ENCODE measurements at regions not wholly inside any gene's neighbourhood (a gene's known extent, or its start where the extent isn't known, plus 50 kb on each side); places are given as distances from the start of the nearest gene placed in this dataset.

- no peaks in the 10 kb centered on the region for H3K79me2 ChIP-seq
- no peaks in the 10 kb centered on the region for H3K4me1 ChIP-seq
- no peak overlapping the region for H3K4me3 ChIP-seq (ENCODE audit: low read depth, low read length)
- TF ChIP-seq CTCF (IDR thresholded peaks at IDR 0.05): no peak
- no peak overlapping the region for H2AFZ ChIP-seq
- no peaks in the 10 kb centered on the region for H3K9me3 ChIP-seq (ENCODE audit: control insufficient read depth, low read length)
- no peak overlapping the region for H3K4me2 ChIP-seq (ENCODE audit: low read length)
- no peak overlapping the region for H3K9ac ChIP-seq
- H3K27me3 ChIP-seq (ENCODE audit: control insufficient read depth, insufficient read depth, low read length): no peaks in the 10 kb centered on the region
- H3K27ac ChIP-seq: no peak overlapping the region
- H3K36me3 ChIP-seq (ENCODE audit: control insufficient read depth, insufficient read depth, low read length): no peaks in the 10 kb centered on the region
These were observed 450.6 kb upstream of the DAB1 start for GRCh38 chr1:57874418-57874877.

GRCh38 chr1:57872913-57873312 is 449.1 kb upstream of the DAB1 start:
- H3K4me1 ChIP-seq: no peaks in the 10 kb centered on the region
- no peak overlapping the region for H3K27ac ChIP-seq
- H3K36me3 ChIP-seq (ENCODE audit: control insufficient read depth, insufficient read depth, low read length): no peaks in the 10 kb centered on the region
- no peak overlapping the region for H3K4me3 ChIP-seq (ENCODE audit: low read depth, low read length)
- H3K79me2 ChIP-seq: no peaks in the 10 kb centered on the region
- H3K27me3 ChIP-seq (ENCODE audit: control insufficient read depth, insufficient read depth, low read length): no peaks in the 10 kb centered on the region
- no peak overlapping the region for H2AFZ ChIP-seq
- TF ChIP-seq CTCF (IDR thresholded peaks at IDR 0.05): no peak
- no peak overlapping the region for H3K9ac ChIP-seq
- no peaks in the 10 kb centered on the region for H3K9me3 ChIP-seq (ENCODE audit: control insufficient read depth, low read length)
- H3K4me2 ChIP-seq (ENCODE audit: low read length): no peak overlapping the region

DNA sequence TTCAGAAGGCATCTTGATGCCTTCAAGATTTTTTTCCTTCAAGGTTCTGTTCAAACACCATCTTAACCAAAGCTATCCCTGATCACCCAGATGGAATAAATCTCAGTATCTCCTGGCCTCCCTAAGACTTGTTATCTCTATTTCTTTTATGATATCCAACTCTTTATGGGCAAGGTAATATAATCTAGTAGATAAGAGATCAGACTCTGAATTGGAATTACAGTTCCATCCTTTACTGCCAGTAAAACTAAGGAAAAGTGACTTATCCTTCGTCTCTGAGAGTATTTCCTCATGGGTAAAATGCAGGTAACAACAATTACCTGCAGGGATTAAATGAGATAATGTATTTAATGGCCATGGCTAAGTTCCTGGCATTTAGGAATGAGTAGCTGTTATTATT is 445.0 kb upstream of the DAB1 start:
- TF ChIP-seq CTCF (IDR thresholded peaks at IDR 0.05): no peak
- no peaks in the 10 kb centered on the region for H3K27me3 ChIP-seq (ENCODE audit: control insufficient read depth, insufficient read depth, low read length)
- H2AFZ ChIP-seq: no peak overlapping the region
- H3K4me1 ChIP-seq: no peaks in the 10 kb centered on the region
- H3K9ac ChIP-seq: no peak overlapping the region
- H3K4me3 ChIP-seq (ENCODE audit: low read depth, low read length): no peak overlapping the region
- no peaks in the 10 kb centered on the region for H3K36me3 ChIP-seq (ENCODE audit: control insufficient read depth, insufficient read depth, low read length)
- H3K4me2 ChIP-seq (ENCODE audit: low read length): no peak overlapping the region
- H3K9me3 ChIP-seq (ENCODE audit: control insufficient read depth, low read length): no peaks in the 10 kb centered on the region
- no peaks in the 10 kb centered on the region for H3K79me2 ChIP-seq
- no peak overlapping the region for H3K27ac ChIP-seq

DNA sequence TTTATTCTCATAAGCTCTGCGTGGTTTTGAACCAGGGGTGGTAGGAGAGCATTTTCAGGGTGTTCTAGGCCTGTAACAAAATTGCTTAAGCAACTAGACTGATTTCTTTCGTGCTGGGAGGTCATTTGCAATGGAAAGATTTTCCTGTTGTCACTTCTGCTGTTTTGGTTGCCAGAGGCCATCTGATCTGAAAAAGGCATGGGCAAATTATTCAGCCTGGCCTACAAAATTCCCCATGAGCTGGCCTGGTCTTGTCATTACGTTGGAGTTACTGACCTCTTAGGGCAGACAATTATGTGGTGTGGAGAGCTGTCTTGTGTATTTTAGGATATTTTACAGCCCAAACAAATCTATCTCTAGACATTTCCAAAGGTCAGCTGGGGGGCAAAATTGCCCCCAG is 444.4 kb upstream of the DAB1 start:
- Histone ChIP-seq H3K4me2 (ENCODE audit: low read length) (no peak overlapping the region), H3K4me1 (no peaks in the 10 kb centered on the region), H3K27me3 (ENCODE audit: control insufficient read depth, insufficient read depth, low read length) (no peaks in the 10 kb centered on the region), H3K79me2 (no peaks in the 10 kb centered on the region), H3K4me3 (ENCODE audit: low read depth, low read length) (no peak overlapping the region), H3K27ac (no peak overlapping the region), H3K9ac (no peak overlapping the region), H3K9me3 (ENCODE audit: control insufficient read depth, low read length) (no peaks in the 10 kb centered on the region), H2AFZ (no peak overlapping the region), H3K36me3 (ENCODE audit: control insufficient read depth, insufficient read depth, low read length) (no peaks in the 10 kb centered on the region)
- no peak for TF ChIP-seq CTCF (IDR thresholded peaks at IDR 0.05)

DNA sequence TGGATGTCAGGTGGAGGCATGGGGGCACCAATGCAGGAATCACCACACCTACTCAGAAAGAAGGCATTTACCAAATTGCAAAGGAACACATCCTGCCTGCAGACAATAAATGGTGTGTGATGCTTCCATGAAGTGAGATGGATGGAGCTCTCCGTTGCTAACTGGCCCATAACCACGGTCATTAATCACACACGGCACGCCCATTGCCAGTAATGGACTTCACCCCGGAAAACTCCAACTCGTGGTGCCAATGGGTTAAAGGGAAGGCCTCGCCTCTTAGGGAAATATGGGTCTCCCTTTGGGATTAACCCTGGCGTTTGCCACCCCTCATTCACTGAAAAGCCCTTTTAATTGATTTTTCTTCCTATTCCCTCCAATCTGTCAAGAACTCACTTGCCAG is 443.1 kb upstream of the DAB1 start:
- Histone ChIP-seq H2AFZ (no peak overlapping the region), H3K4me1 (no peaks in the 10 kb centered on the region), H3K79me2 (no peaks in the 10 kb centered on the region), H3K27ac (no peak overlapping the region), H3K4me3 (ENCODE audit: low read depth, low read length) (no peak overlapping the region), H3K27me3 (ENCODE audit: control insufficient read depth, insufficient read depth, low read length) (no peaks in the 10 kb centered on the region), H3K36me3 (ENCODE audit: control insufficient read depth, insufficient read depth, low read length) (no peaks in the 10 kb centered on the region), H3K9me3 (ENCODE audit: control insufficient read depth, low read length) (no peaks in the 10 kb centered on the region), H3K4me2 (ENCODE audit: low read length) (no peak overlapping the region), H3K9ac (no peak overlapping the region)
- no peak for TF ChIP-seq CTCF (IDR thresholded peaks at IDR 0.05)

Data from parathyroid adenoma (tissue), 2 donors.